Endothelial cell of umbilical vein (primary cell): ENCODE measurements at regions not wholly inside any gene's neighbourhood (a gene's known extent, or its start where the extent isn't known, plus 50 kb on each side); places are given as distances from the start of the nearest gene placed in this dataset.

Experiments
- BruUV-seq: library from RNA; stranded (reverse); fragments of 400-500 nt; replicated peaks from 2 replicates; lab custom pipeline; 2021; lab: Mats Ljungman, UMichigan
- CTCF ChIA-PET: fragments of 300-600, 350-600 bp; sonication (Branson Sonifier 250); formaldehyde crosslinking; loops from one replicate; lab custom pipeline; 2021; ENCODE audit warnings: antibody characterized with exemption, inconsistent platforms; lab: Charles Lee
- POLR2A ChIA-PET: fragments of 300-600, 350-600 bp; sonication (Branson Sonifier 250); formaldehyde crosslinking; loops from one replicate; lab custom pipeline; 2021; ENCODE audit warnings: antibody characterized with exemption, inconsistent platforms; lab: Charles Lee
- DNase-seq: peaks from one replicate; pipeline ENCODE4 v3.0.0-alpha.2; 2011; ENCODE audit warnings: low read depth, low spot score
- FAIRE-seq: peaks from 2 replicates; lab custom pipeline; 2011; peaks lifted over from hg19 to GRCh38; lab: Jason Lieb, UNC
- H2AFZ ChIP-seq: 2 replicates; pipeline ENCODE4 v1.6.0; 2012; ENCODE audit warnings: low read depth, low read length, control low read depth, inconsistent platforms
- H3K27ac ChIP-seq: 2 replicates; pipeline ENCODE4 v1.5.1; 2011; ENCODE audit warnings: low read depth, mild to moderate bottlenecking, control low read depth, low read length, moderate library complexity; ENCODE audit not compliant: insufficient read depth
- H3K27me3 ChIP-seq, 2 experiments: 2 replicates each; pipeline versions ENCODE4 v1.6.0 to v1.6.1; 2011; ENCODE audit warnings: low read length in 2 of 2, mixed read lengths in 1 of 2; ENCODE audit not compliant: control insufficient read depth in 2 of 2, insufficient read depth in 2 of 2
- H3K36me3 ChIP-seq, 2 experiments: 2 replicates in 1 of 2; 3 replicates in 1 of 2; pipeline ENCODE4 v1.5.1; 2011; ENCODE audit warnings: low read length in 2 of 2, mild to moderate bottlenecking in 1 of 2, moderate library complexity in 1 of 2; ENCODE audit not compliant: control insufficient read depth in 2 of 2, insufficient read depth in 2 of 2; ENCODE audit errors: extremely low read depth in 1 of 2
- H3K4me1 ChIP-seq: 3 replicates; pipeline ENCODE4 v1.5.1; 2011; ENCODE audit warnings: mild to moderate bottlenecking, low read length; ENCODE audit not compliant: control insufficient read depth, insufficient read depth; ENCODE audit errors: extremely low read depth
- H3K4me2 ChIP-seq: 2 replicates; pipeline ENCODE4 v1.6.1; 2011; ENCODE audit warnings: low read length, control low read depth, mixed read lengths; ENCODE audit not compliant: insufficient read depth
- H3K4me3 ChIP-seq, 3 experiments: fragments of 200-600 bp in 1 of 3; sonication (generic), shearing (Covaris generic) in 1 of 3; replicated peaks in 1 of 3; 2 replicates each; pipeline ENCODE4 v1.5.1; 2011 to 2016; ENCODE audit warnings: control low read depth in 3 of 3, low read length in 3 of 3, mild to moderate bottlenecking in 2 of 3, inconsistent platforms in 1 of 3, low read depth in 1 of 3, moderate library complexity in 1 of 3; ENCODE audit not compliant: insufficient read depth in 1 of 3
- H3K79me2 ChIP-seq: 2 replicates; pipeline ENCODE4 v1.6.0; 2012; ENCODE audit warnings: low read length, inconsistent platforms; ENCODE audit not compliant: control insufficient read depth, insufficient read depth
- H3K9ac ChIP-seq: replicated peaks from 2 replicates; pipeline ENCODE3; 2011; ENCODE audit warnings: low read length, control low read depth; ENCODE audit not compliant: insufficient read depth; ENCODE audit errors: extremely low read depth
- H3K9me1 ChIP-seq: replicated peaks from 3 replicates; pipeline ENCODE4 v1.6.0; 2011; ENCODE audit warnings: mild to moderate bottlenecking, low read length; ENCODE audit not compliant: control insufficient read depth, insufficient read depth; ENCODE audit errors: extremely low read depth
- H3K9me3 ChIP-seq: replicated peaks from 2 replicates; pipeline ENCODE4 v1.5.1; 2012; ENCODE audit warnings: low read length, inconsistent platforms; ENCODE audit not compliant: control insufficient read depth, insufficient read depth
- H4K20me1 ChIP-seq: replicated peaks from 2 replicates; pipeline ENCODE3; 2011; ENCODE audit warnings: mild to moderate bottlenecking, low read length; ENCODE audit not compliant: control insufficient read depth, insufficient read depth; ENCODE audit errors: extremely low read depth
- FOS ChIP-seq: IDR thresholded peaks from 2 replicates; pipeline ENCODE4 v1.6.1; 2011; ENCODE audit warnings: mild to moderate bottlenecking, low read length, moderate library complexity, borderline replicate concordance; ENCODE audit not compliant: insufficient read depth
- GATA2 ChIP-seq: IDR thresholded peaks from 2 replicates; pipeline ENCODE4 v1.7.0; 2011; ENCODE audit warnings: low read depth, mild to moderate bottlenecking, moderate library complexity, mixed read lengths, low read length; ENCODE audit not compliant: insufficient read length, insufficient read depth
- JUN ChIP-seq: IDR thresholded peaks from 2 replicates; pipeline ENCODE4 v1.6.1; 2011; ENCODE audit warnings: borderline replicate concordance, low read depth; ENCODE audit not compliant: insufficient read length, insufficient read depth
- MYC ChIP-seq: IDR thresholded peaks from one replicate; pipeline ENCODE4 v1.6.1; 2011; ENCODE audit warnings: mild to moderate bottlenecking, low read depth, low read length
- POLR2A ChIP-seq: IDR thresholded peaks from 2 replicates; pipeline ENCODE4 v1.6.1; 2012; ENCODE audit warnings: low read depth, mild to moderate bottlenecking, control low read depth, low read length
- POLR2AphosphoS5 ChIP-seq: IDR thresholded peaks from 2 replicates; pipeline ENCODE4 v1.6.1; 2012; ENCODE audit warnings: low read depth, mild to moderate bottlenecking, control low read depth, low read length, moderate library complexity; ENCODE audit not compliant: insufficient read depth
- dilution Hi-C: fragments of 300-500 bp; cut with MboI; formaldehyde crosslinking; loops from one replicate; pipeline ENCODE4 v1.15.0; 2019; ENCODE audit warnings: low sequenced_read_pairs; ENCODE audit not compliant: extremely low pct_ligation_motif_present
- intact Hi-C: fragments of 100-400 bp; cut with micrococcal nuclease; formaldehyde crosslinking; loops from one replicate; pipeline ENCODE4 v1.10.0; 2022
- TF ChIP-seq, protein P1 (sequence below), 2 donors: IDR thresholded peaks; 1 replicate in 1 of 2; 2 replicates in 1 of 2; pipeline ENCODE4 v1.5.1; 2011; ENCODE audit warnings: low read length in 2 of 2, mild to moderate bottlenecking in 2 of 2, moderate library complexity in 2 of 2, control low read depth in 1 of 2, inconsistent platforms in 1 of 2, low read depth in 1 of 2; ENCODE audit not compliant: insufficient read depth in 1 of 2; ENCODE audit errors: extremely low read depth in 1 of 2

DNA sequence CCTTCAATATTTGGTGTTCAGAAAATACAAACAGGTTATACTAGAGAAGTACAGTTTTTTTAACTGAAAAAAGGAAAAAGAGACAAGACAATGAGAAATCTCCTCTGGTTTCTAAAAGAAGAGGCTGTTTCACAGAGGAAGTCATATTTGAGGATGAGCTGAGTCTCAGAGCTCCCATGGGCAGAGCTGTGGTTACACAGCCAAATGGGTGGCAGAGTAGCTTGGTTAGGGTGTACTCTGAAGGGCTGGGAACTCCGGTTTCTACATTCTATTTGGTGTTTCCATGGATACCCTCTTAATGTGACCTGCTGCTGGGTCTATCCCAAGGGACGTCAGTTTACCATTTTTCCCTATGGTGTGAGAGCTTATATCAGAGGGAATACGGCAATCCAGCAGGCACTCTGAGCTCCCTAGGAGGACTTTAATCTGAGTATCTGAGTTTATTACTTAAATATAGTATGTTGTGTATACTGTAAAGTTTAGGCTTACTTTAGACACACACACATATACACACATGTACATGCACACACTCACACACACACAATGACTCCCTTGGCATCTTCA lies 74.2 kb downstream of the CYRIA start:
- no peak overlapping the region for H3K4me3 ChIP-seq
- no peaks in the 10 kb centered on the region for H4K20me1 ChIP-seq
- H3K4me1 ChIP-seq: no peaks in the 10 kb centered on the region
- POLR2A ChIA-PET: no interaction called here
- H3K36me3 ChIP-seq: peaks cover 0 to 3% of the 10 kb centered on the region in 2 experiments
- H3K4me2 ChIP-seq: no peak overlapping the region
- no peaks in the 10 kb centered on the region for H3K9me1 ChIP-seq
- dilution Hi-C loops: no loop called here
- DNase-seq: no peak
- H2AFZ ChIP-seq: no peak overlapping the region
- no peak for FAIRE-seq
- H3K27me3 ChIP-seq: no peaks in the 10 kb centered on the region
- H3K27ac ChIP-seq: no peak overlapping the region
- CTCF ChIA-PET: interaction anchor here (1.0 to 2.2 kb wide), 4 partner anchors 11 to 166 kb away, joined by 3 to 7 read pairs (median 6); no protein-coding TSS in a partner anchor
- TF ChIP-seq POLR2AphosphoS5 (no peak), JUN (no peak), POLR2A (no peak), GATA2 (no peak), MYC (no peak), FOS (no peak)
- TF ChIP-seq, protein P1, sequence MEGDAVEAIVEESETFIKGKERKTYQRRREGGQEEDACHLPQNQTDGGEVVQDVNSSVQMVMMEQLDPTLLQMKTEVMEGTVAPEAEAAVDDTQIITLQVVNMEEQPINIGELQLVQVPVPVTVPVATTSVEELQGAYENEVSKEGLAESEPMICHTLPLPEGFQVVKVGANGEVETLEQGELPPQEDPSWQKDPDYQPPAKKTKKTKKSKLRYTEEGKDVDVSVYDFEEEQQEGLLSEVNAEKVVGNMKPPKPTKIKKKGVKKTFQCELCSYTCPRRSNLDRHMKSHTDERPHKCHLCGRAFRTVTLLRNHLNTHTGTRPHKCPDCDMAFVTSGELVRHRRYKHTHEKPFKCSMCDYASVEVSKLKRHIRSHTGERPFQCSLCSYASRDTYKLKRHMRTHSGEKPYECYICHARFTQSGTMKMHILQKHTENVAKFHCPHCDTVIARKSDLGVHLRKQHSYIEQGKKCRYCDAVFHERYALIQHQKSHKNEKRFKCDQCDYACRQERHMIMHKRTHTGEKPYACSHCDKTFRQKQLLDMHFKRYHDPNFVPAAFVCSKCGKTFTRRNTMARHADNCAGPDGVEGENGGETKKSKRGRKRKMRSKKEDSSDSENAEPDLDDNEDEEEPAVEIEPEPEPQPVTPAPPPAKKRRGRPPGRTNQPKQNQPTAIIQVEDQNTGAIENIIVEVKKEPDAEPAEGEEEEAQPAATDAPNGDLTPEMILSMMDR (IDR thresholded peaks at IDR 0.05; ENCODE audit: extremely low read depth in 1 of 2, insufficient read depth in 1 of 2, low read depth in 1 of 2, low read length in 2 of 2): no peak
- no peaks in the 10 kb centered on the region for H3K79me2 ChIP-seq
- intact Hi-C loops: no loop called here
- H3K9ac ChIP-seq: no peak overlapping the region
- BruUV-seq: no TSS peak
- H3K9me3 ChIP-seq: no peaks in the 10 kb centered on the region
